Hematopoietic multipotent progenitor cell treated with erythropoietin and hydrocortisone succinate and interleukin-3 and kit ligand, for 17 days (in vitro differentiated cells): ENCODE measurements at regions not wholly inside any gene's neighbourhood (a gene's known extent, or its start where the extent isn't known, plus 50 kb on each side); places are given as distances from the start of the nearest gene placed in this dataset.

Experiments used
- DNase-seq: peaks from one replicate; pipeline ENCODE4 v3.0.0-alpha.2; 2015; ENCODE audit warnings: low spot score

- DNase-seq: no peak
Measured at GRCh38 chr10:123557366-123558108, 108.6 kb upstream of the GPR26 start.

DNA sequence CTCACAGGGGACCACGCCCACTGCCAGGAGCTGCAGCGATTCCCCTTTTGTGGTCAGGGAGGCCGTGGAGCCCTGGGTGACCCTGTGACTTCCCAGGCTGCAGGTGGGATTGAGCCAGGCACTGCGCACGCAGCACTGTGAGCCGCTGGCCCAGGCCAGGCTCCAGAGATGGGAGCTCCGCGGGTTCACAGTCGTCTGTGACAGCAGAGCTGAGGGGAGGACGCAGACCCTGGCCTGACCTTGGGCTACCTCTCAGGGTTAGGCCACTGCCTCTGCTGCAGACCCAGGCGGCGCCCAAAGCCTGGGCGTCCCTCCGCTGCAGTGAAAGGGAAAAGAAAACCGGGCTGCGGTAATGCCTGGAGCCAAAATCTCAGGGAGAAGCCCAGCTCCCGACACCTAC is 107.5 kb upstream of the GPR26 start:
- no peak for DNase-seq

DNA sequence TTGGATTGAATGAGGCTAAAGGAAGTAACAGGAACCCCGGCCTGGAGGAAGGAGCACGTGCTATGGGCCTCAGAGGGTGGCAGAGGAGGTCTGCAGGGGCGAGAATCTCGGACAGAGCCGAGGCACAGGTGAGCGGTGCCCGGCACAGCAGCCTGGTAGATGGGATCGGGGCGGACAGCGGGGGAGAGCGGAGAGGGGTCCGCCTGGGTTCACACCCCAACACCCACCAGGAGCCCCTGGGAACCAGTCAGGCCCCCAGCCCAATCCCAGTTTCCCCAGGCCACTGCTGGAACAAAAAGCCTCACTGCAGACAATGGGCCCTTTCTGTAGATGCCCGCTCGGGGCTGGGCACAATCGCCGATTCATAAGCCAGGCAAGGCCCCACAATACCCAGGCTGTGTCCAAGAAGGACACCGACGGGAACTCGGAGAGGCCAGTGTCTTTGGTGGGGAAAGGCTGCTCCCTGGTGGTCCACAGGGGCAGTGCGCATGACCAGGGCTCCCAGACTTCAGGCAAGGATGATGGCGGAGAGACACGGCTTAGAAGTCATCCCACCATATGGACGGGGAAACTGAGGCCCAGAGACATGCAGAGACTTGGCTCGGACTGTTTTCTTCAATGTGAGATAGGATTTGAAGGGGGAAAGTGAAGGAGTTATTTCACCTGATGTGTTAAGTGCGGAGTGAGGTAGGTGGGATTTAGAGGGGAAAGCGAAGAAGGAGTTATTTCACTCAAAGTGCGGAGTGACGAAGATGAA is 106.9 kb upstream of the GPR26 start:
- DNase-seq: peak; percentile 43

- no peak for DNase-seq
Measured at GRCh38 chr10:123559823-123560092, 106.4 kb upstream of the GPR26 start.

DNA sequence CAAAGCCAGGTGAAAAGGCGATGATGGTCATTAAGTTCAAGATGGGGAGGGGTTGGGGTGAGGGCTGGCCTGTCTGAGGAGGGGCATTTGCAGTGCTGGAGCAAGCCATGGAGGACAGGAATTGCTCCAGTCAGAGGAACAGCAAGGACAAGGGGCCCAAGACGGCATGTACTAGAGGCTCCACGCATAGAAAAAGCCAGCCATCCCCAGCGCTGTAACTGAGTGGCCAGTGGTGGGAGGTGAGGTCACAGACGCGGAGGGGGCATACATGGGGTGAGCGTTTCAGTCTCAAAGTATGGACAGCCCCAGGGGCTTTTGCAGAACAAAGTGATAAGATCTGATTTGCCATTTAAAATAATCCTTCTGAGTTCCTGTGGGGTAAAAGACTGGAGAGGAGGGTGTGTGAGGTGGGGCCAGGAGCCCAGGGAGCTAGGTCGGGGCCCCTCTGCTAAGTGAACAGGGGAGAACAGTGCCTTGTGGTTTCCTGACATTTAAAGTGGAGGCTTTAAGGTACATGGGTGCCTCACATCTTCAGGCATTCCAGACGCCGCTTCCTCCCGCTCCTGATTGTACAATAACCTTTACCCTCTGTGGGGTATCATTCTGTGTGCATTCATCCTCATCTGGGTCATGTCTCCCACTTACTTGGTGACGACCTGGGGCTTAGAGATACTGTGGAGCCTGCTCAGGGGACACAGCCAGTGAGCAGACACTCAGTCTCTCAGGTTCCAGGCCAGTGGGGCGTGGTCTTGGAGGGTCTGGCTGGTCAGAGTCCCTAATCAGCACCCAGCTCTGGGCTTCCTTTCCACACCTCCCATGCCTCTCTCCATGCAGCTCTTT is 105.6 kb upstream of the GPR26 start:
- DNase-seq: no peak

DNA sequence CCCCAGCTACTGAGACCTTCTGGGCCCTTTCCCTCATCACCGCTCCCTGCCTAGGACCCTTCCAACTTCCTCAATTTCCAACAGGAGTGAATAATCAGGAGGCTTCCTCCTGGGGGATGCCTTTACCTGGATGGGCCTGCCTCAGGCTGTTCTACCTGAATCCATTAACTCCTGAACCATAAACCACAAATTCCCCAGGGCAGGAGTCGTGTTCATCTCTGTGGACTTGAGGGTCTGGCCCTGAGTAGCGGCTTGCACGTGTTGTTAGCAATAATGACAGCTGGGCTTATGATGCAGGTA is 105.1 kb upstream of the GPR26 start:
- DNase-seq: no peak

DNA sequence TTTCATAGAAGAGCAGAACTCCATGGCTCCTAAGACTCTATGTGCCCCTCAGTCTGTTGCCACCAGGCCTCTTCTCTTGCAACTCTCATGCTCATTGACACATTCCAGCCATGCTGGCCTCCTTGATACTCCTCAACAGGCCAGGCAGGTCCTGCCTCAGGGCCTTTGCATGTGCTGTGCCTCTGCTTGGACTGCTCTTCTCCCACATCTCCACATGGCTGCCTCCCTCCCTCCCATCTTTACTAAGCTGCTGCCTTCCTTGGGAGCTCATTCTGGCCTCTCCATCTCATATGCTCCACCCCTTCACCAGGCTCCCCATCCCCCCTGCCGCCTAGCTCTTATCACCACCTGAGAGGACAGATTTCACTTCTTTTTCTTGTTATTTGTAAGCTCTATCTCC is 103.8 kb upstream of the GPR26 start:
- no peak for DNase-seq

GRCh38 chr10:123562811-123563580 is 103.2 kb upstream of the GPR26 start:
- DNase-seq: no peak

GRCh38 chr10:123563581-123563855 is 102.6 kb upstream of the GPR26 start:
- DNase-seq: no peak

DNA sequence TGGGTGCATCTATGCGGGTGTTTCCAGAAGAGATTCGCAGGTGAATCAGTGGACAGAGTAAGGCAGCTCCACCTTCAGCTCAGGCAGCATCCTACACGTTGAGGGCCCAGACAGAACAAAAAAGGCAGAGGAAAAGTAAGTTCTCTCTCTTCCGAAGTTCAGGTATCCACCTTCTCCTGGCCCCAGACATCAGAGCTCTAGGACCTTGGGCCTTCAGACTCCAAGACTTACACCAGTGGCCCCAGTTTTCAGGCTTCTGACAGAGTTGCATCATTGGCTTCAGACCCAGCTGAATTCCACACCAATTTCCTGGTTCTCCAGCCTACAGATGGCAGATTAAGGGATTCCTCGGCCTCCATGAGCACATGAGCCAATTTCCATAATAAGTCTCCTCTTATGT is 102.2 kb upstream of the GPR26 start:
- DNase-seq: no peak

DNA sequence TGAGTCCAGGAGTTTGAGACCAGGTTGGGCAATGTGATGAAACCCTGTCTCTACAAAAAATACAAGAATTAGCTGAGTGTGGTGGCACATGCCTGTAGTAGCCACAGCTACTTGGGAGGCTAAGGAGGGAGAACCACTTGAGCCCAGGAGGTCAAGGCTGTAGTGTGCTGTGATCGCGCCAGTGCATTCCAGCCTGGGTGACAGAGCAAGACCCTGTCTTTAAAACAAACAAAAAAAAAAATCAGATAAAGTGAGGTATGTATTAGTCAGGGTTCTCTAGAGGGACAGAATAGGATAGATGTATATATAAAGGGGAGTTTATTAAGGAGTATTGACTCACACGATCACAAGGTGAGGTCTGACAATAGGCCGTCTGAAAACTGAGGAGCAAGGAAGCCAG is 101.5 kb upstream of the GPR26 start:
- DNase-seq: no peak

GRCh38 chr10:123565691-123566660 is 100.2 kb upstream of the GPR26 start:
- no peak for DNase-seq

DNA sequence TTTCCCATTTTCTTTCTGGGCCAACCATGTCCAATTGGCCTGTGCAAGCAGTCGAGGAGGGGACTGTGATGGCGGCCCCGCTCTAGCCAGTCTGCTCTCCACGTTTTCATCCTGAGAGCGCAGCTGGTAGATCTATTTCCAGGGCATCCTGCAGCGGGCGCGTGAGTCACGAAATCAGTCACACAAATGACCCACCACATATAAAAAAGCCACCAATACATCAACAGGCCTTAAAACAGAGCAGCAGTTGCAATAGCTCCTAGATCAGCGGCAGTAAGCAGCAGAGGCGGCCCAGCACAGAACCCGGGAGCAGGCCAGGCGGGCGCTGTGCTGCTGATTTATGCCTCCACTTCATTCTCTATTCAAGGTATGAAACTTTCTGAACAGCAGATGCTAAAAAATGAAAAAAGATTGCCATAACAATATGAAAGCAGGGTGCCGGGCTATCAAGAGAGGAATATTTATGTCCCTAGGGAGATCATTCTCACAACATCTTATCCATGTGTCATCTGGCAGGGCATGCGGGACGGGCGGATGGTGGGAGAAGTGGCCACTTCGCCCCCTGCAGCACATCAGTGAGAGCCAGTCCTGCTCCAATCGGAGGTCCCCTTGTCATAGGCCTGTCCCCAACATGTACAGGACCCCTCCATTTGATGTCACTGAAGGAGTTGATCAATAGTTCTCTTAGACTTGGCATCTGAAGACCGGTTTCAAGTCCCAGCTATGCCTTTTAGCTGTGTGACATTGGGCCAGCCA is 98.0 kb upstream of the GPR26 start:
- DNase-seq: no peak

DNA sequence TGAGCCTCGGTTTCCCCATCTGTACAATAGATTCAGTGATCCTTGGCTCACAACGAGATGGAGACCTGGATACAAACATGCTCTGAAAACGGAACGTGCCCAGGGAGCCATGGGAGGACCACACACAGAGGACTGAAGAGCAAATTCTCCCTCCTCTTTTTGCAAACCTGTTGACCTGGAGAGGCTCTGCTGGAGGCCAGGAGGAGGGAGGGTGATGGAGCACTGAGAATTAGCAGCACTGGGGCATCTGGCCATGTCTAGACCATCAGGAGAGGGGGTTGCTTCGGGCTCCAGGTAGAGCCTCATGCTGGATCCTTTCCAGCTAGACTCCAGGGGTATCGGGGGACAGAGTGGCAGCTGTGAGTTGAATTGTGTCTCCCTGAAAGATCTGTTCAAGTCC is 97.4 kb upstream of the GPR26 start:
- no peak for DNase-seq

DNA sequence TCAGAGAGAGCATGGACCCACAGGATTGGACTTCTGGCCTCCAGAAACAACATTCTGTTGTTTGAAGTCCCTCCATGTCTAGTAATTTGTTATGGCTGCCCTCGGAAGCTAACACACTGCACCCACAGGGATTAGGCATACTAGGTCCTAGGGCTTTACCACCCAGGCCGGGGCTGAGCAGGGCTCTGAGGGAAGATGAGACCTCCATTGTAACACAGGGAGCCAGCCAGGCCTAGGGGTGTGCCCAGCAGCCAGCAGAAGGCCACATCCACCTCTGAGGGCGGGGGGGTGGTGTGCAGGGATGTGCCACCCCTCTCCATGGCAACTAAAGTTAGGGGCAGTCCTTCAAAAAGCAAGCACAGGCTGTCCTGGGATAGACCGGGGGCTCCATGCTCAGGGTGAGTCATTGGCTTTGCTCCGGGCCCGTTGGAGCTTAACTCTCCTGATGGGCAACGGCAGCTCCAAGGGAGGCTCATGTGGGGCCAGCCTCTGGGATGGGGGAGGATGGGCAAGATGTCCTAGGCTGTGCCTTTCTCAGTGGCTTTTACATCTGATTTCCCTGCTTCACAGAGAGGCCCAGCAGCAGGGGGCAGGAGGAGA is 96.6 kb upstream of the GPR26 start:
- DNase-seq: no peak

DNA sequence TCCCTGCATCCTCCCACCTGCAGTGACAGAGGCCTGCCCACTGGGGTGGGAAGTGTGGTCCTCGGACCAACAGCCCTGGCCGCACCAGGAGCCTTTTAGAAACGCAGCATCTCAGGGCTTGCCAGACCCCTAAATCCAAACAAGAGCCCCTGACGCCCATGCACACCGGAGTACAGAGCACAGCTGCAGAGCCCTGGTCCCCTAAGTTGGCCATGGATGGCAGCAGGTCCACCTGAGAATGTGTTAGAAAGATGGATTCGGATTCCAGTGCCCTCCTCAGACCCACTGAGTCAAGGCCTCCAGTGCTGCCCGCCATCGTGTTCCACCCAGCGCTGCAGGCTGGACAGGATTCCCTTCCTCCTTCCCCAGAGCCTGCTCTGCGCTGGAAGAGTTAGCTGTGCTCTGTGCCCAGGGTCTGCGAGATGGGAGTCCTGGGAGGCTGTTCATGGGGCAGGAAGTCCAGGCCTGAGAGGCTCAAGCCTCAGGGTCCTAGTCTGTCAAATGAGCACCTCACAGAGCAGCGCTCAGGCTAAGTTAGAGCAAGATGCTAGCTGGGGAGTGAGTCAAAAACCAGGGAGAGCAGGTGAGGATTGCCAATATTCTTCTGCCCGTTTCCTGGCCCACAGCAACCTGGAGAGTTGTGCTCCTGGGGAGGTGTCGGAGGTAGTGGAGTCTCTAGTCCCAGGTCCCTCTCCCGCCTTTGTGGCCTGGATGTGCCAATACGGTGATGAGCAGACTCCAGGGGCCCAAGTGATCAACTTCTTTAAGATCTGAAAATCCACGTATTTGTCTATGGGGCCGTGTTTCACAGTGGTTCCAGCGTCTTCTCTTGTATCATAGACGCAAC is 95.9 kb upstream of the GPR26 start:
- DNase-seq: no peak

DNA sequence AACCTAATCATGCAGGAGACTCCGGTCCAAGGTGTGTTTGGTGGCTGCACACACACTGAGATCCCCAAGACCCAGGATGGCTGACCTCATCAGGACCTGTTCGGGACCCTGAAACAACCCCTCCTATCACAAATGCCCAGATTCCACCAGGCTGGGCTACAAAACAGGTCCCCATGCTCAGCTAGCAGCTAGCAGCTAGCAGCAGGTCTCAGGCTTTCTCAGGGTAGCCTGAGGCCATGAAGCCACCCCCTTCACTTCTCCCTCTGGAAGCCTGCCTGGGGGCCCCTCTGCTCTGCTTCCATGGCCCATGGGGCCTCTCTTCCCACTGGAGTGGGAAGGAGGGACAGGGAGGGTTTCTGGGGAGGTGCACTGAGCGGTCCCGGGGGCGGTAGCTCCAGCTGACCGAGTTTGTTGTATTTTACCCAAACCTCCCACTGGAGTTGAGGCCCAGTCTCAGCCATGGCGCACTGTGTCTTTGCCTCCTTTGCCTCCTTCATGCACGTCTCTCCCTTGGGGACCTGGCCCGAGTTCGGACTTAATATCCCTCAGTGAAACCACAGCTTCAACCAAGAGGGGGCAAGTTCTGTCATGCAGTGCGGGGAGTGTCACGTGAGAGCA is 95.1 kb upstream of the GPR26 start:
- DNase-seq: no peak

DNA sequence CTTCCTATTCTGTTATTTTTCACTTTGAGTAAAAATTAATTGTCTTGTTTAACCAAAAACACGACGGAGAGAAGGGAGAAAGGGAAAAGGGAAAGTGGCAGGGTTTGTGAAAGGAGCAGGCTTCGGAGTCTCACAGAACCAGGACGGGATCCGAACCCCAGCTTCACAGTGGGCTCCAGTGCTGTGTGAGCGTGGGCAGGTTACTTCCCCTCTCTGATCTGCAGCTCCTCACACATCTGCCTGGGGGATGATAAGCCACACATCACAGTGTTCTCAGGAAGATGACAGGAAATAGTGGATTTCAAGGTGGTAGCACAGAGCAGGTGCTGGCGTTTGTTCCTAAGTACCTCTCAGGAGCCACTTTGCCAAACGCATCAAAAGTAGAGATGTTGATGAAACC is 94.2 kb upstream of the GPR26 start:
- no peak for DNase-seq
